Activated CD4-positive, alpha-beta T cell treated with anti-CD3 and anti-CD28 coated beads, Interleukin-2, amount 50 U/mL, for 16 hours (primary cell): ENCODE measurements at regions not wholly inside any gene's neighbourhood (a gene's known extent, or its start where the extent isn't known, plus 50 kb on each side); places are given as distances from the start of the nearest gene placed in this dataset.
"Not testable (repeated sequence)": the region's sequence is repeated elsewhere in the genome, so short reads cannot be mapped to it uniquely, and the experiment has no call there.

ENCODE experiments used
- DNase-seq: peaks from one replicate; pipeline ENCODE4 v3.0.0-alpha.2; 2020

GRCh38 chr14:103232031-103232808 lies 101.8 kb upstream of the EIF5 start:
- DNase-seq = no peak

DNA sequence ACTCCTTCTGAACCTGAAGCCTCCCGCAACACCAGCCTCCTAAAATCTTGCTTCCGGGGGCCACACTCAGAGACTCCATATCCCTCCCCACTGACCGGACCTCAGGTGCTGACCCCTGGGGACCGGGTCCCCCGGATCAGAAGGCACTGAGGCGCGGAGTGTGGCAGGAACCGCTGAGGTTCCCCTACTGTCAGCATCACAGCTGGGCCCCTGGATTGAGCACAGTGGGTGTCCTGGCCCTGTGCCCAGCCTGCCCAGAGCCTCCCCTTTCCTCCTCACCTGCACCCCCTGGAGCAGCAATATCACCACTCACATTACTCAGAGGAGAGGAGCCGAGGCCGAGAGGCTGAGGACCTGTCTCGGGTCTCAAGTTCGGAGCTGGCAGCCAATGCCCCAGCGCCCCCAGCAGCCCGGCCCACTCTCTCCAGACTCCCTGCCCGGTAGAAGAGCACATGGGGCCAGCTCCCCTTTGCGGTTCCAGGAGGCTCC lies 101.2 kb upstream of the EIF5 start:
- no peak for DNase-seq

DNA sequence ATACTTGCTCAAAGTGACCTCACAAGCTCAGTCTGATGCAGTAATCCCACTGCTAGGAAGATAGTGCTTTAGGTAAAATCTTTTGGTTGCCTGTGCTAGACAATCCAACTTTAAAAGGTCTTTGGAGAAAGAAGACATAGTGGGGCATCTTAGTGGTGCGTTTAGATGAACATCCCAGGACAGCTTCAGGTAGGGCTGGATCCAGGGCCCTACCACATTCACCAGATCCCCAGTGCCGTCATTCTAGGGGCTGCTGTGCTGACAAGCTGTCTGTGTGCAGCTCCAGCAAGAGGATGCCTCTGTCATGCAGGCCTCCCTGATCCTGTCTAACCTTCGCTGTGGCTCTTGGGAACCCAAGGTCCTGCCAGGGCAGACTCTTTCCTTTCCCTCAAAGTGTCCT lies 100.7 kb upstream of the EIF5 start:
- no peak for DNase-seq

DNA sequence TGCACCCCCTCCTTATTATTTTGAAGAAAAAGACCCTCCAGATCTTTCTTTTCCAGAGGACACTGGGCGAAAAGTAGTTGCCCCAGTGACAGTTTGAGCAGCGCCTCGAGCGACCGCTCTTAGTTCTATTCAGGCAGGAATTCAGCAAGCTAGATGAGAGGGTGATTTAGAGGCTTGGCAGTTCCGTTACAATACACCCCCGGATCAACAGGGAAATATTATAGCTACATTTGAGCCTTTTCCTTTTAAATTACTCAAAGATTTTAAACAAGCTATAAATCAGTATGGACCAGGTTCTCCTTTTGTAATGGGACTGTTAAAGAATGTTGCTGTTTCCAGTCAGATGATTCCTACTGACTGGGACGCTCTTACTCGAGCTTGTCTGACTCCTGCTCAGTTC lies 99.2 kb upstream of the EIF5 start:
- DNase-seq = not testable (repeated sequence)

- not testable (repeated sequence) for DNase-seq
Observed at GRCh38 chr14:103235506-103235905, 98.5 kb upstream of the EIF5 start.

GRCh38 chr14:103239751-103240150 lies 94.3 kb upstream of the EIF5 start:
- DNase-seq = no peak

GRCh38 chr14:103241531-103241930 lies 92.5 kb upstream of the EIF5 start:
- no peak for DNase-seq

DNA sequence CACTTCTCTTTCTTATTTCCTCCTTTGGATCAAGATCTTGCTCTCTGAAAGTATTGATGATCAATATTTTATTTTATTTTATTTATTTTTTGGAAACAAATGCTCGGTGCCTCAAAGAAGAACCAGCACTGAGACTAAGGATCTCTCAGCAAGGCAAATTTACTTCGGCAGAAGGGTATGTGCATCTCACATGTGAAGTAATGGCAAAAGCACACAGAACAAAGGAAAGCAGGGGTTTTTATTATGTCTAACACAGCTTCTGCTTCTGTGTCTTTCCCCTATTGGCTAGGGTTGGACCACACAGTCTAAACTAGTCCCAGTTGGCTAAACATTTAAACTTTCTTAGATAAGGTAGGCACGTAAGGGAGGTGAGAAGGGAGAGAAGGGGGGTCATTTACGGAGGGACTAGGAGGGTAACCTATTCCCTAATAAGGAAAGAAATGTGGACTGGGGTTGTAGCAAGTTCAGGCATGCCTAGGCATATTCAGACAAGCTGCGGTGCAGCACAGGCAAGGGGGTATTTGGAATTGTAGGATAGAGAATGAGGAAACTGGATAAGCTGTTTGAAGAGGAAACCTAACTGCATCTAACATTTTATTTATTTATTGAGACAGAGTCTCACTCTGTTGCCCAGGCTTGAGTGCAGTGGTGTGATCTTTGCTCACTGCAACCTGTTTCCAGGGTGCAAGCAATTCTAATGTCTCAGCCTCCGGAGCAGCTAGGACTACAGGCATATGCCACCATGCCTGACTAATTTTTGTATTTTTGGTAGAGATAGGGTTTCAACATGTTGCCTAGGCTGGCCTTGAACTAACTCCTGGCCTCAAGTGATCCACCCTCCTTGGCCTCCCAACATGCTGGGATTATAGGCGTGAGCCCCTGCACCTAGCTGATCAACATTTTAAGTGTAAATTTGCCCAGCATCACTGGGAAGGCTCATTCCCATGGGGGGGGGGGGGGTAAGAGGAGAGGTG lies 90.0 kb upstream of the EIF5 start:
- DNase-seq = no peak

- not testable (repeated sequence) for DNase-seq
Observed at GRCh38 chr14:103245624-103246031, 88.4 kb upstream of the EIF5 start.

GRCh38 chr14:103246070-103246469 lies 88.0 kb upstream of the EIF5 start:
- DNase-seq = no peak

GRCh38 chr14:103247169-103247606 lies 86.8 kb upstream of the EIF5 start:
- no peak for DNase-seq

DNA sequence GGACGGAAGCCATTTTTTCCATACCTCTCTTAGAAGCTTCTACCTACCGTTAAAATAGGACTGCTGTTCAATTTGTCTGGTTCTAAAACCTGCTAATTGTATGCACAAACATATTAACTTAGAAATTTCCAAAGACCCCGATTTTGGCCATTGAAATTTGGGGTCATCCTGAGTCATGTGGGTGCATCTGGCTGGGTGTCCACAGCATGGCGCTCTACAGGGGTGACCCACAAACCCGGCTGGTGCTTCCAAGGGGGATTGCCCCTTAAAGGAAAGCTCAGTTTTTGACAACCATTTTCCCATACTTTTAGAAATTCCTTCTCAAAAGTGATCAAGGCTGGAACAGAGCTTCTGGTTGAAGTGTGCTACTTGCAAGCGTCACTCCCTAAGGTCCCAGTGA lies 83.9 kb upstream of the EIF5 start:
- DNase-seq = no peak

DNA sequence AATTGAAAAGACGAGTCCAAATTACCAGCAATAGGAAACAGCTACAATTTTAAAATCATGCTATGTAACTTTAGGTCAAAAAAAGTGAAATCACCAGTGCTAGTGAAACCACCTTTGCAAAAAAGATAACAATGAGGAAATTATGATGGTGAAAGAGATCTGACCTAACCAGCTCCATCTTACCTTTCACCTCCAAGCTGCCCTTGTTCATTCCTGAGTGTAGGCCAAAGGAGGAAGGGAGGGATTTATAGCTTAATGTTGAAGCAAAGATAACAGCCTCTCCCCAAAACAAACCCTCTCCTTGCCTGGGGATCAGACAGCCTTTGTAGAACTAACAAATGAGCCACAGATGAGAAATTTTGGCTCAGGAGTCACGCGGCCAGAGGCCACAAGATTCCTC lies 83.2 kb upstream of the EIF5 start:
- DNase-seq = no peak

GRCh38 chr14:103255555-103255954 lies 78.5 kb upstream of the EIF5 start:
- no peak for DNase-seq

DNA sequence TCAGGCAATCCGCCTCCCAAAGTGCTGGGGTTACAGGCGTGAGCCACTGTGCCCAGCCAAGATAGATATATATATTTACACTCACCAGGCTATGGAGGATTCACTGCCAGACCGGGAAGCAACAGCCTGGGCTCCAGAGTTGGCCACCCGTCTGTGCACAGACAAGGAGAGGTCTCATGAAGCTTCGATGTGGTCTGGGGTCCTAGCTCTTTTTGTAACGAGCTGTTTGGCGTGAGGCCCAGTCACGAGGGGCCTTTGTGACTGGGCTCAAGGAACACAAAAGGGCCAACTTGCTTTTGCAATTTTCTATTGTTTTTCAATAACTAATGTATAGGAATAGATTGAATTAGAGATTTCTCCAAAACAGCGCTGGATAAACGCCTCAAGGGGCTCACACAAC lies 77.6 kb upstream of the EIF5 start:
- DNase-seq = no peak

DNA sequence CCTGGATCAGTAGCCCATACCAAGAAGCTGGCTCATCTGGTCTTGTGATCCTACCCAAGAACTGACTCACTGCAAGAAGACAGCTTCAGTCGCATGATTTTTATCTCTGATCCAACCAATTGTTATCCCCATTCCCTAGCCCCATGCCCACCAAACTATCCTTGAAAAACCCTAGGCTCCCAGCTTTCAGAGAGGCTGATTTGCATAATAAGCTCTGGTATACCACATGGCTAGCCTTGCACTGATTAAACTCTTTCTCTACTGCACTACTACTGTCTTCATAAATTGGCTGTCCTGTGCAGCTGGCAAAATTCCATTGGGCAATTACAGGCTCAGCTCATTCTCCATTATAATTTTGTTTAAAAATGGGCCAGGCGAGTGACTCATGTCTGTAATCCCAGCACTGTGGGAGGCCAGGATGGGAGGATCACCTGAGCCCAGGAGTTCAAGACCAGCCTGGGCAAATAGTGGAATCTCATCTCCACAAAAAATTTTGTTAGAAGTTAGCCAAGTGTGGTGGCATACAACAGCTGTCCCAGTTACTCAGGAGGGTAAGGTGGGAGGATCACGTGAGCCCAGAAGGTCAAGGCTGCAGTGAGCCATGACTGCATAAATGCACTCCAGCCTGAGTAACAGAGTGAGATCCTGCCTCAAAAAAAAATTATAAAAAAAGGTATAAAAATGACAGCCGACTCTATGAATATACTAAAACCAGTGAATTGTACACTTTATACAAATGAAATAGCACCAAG lies 76.7 kb upstream of the EIF5 start:
- no peak for DNase-seq

GRCh38 chr14:103258211-103258610 lies 75.8 kb upstream of the EIF5 start:
- no peak for DNase-seq

GRCh38 chr14:103259184-103259583 lies 74.9 kb upstream of the EIF5 start:
- no peak for DNase-seq

DNA sequence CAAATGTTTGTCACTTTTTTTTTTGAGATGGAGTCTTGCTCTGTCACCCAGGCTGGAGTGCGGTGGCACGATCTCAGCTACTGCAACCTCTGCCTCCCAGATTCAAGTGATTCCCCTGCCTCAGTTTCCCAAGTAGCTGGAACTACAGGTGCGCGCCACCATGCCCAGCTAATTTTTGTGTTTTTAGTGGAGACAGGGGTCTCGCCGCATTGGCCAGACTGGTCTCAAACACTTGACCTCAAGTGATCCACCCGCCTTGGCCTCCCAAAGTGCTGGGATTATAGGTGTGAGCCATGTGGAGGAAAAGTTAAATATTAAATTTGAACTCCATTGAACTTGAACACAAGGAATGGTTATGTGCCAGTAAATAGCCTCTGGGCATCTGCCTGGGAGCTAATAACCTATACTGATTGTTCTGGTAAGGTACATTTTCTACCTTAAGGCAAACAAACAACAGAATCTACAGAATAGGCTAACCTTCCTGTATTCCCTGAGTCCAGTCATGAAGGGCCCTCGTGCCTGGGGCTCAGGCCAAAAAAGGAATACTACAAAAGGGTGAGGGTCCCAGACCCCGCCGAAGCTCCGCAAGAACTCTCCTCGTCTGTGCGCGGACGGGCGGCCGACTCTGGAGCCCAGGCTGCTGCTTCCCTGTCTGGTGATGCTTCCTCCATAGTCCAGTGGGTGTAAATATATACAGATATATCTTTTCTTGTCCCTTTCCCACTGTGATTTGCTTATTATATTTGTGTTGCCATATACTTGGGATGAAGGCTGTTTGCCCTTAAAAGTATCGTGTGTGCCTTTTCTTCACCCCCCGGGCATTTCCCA lies 74.0 kb upstream of the EIF5 start:
- no peak for DNase-seq

GRCh38 chr14:103260629-103261124 lies 73.4 kb upstream of the EIF5 start:
- no peak for DNase-seq

GRCh38 chr14:103267226-103267910 lies 66.7 kb upstream of the EIF5 start:
- no peak for DNase-seq
